ENCODE measurements at regions not wholly inside any gene's neighbourhood (a gene's known extent, or its start where the extent isn't known, plus 50 kb on each side); places are given as distances from the start of the nearest gene placed in this dataset.

DNA sequence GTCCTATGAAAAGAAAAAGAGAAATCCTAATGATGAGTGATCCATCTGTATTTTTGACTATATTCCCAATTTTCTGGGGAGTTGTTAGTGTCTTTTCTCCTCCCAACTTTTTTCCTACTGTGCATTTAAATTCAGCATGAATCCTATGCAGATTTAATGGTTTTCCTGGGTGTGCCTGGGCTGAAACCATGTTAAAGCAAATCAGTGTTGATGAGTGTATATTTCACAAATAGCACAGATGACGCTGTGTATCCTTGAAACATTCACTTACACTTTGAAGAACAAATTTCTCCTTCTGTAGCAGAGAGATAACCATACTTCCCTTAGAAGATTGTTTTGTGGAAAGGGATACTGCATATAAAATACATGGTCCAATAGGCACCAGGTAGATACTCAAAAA lies 114.3 kb downstream of the TRIB2 start:
- no peak for DNase-seq

- DNase-seq, result no peak
Measured at GRCh38 chr2:12834239-12834638, 117.5 kb downstream of the TRIB2 start.

DNA sequence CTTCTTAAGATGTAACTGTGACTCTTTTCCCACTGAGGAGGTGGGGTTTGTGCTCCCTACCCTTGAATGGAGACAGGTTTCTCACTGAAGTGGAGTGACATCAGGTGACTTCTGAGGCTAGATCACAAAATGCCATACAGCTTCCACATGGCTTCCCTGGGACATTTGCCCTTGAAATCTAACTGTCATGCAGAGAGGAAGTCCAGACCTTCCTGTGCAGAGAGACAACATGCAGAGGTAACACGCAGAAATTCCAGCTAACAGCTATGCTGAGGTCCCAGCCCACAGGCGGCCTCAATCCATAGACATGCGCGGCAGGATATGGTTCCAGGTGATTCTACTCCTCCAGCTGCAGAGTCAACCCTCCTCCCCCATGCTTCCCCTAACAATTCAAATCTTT lies 119.0 kb downstream of the TRIB2 start:
- DNase-seq, result no peak

DNA sequence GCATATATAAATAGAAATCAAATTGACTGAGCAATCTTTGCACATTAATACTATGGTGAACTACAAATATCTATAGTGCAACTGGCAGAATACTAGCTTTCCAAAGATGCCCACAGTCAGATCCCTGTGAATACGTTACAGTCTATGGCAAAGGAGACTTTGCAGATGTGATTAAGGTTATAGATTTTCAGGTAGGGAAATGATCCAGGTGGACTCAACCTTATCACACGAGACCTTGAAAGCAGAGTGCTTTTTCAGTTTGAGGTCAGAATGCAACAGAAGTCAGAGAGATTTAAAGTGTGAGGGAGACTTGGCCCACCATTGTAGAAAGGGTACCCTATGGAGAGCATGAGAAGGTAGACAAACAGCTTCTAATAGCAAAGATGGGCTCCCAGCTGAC lies 122.6 kb downstream of the TRIB2 start:
- no peak for DNase-seq

DNA sequence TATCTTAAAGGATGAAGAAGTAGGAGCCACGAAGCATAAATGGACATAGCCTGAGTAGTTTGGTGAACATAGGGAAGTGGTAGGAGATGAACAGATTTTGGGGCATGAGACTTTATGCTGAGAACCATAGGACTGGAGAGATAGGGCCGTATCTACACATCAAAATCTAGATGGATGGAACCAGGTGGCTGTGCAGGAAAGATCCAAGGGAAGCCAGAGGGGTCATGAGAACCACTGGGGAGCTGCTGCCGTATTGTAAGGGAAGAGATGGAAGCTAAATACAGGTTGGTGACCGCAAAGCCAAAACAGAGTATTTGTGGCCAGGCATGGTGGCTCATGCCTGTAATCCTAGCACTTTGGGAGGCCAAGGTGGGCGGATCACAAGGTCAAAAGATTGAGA lies 124.3 kb downstream of the TRIB2 start:
- no peak for DNase-seq

DNA sequence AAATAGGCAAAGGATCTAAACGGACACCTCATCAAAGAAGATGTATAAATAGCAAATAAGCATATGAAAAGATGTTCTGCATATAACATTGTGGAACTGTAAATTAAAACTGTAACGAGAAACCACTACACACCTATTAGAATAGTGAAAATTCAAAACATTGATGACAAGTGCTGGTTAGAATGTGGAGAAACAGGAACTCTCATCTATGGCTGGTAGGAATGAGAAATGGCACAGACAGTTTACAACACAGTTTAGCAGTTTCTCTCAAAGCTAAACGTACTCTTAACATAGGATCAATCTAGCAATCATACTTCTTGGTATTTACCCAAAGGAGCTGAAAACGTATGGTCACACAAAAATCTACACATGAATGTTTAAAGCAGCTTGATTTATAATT lies 126.2 kb downstream of the TRIB2 start:
- DNase-seq, result no peak

DNA sequence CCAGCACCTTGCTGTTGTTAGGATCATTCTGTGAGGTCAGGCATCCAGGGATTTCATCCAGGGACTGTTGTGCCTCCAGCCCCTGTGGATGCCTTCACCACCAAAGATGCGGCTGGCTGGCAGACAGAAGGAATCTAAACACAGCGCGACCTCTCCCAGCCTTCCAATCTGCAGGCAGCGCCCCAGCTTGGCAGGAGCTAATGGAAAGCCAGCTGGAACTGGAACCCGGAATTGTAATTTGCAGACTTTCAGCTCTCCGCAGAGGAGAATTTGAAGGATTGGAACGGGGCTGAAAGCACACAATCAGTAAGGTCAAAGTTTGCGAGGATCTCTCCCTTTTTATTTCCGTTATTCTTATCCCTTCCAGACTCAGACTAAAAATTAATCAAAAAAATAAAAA lies 127.8 kb downstream of the TRIB2 start:
- DNase-seq, result no peak

GRCh38 chr2:12847694-12848575 lies 131.2 kb downstream of the TRIB2 start:
- no peak for DNase-seq

DNA sequence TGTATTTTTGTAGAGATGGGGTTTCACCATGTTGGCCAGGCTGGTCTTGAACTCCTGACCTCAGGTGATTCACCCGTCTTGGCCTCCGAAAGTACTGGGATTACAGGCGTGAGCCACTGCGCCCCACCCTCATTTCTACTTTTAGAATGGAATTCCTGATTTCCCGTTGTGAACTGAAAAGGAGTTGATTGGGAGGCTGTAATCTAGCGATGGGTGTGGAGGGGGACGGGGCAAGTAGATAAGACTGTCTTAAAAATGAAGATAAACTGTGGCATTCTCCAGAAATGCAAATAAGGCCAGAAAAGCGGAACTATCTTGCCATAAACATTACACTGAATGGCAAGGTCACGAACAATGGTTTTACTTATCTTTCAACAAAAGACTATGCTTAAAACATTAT lies 135.4 kb downstream of the TRIB2 start:
- DNase-seq, result no peak

- DNase-seq, result no peak
Measured at GRCh38 chr2:12854001-12854530, 137.3 kb downstream of the TRIB2 start.

DNA sequence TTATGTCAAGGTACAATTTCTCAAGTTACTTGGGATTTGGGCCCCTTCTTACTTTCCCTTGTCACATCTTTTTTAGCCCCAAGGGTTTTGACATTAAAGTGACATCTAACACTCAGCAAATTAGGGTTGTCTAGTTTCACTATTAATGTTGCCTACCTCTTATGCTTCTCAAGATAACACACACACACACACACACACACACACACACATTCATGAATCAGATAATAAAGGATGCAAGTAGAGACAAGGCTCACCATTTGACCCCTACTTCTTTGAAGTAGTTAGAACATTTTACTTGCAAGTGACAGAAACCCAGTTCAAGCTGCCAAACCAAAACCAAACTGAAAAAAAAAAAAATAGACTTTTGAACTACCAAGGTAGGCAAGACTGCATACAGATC lies 138.8 kb downstream of the TRIB2 start:
- no peak for DNase-seq

DNA sequence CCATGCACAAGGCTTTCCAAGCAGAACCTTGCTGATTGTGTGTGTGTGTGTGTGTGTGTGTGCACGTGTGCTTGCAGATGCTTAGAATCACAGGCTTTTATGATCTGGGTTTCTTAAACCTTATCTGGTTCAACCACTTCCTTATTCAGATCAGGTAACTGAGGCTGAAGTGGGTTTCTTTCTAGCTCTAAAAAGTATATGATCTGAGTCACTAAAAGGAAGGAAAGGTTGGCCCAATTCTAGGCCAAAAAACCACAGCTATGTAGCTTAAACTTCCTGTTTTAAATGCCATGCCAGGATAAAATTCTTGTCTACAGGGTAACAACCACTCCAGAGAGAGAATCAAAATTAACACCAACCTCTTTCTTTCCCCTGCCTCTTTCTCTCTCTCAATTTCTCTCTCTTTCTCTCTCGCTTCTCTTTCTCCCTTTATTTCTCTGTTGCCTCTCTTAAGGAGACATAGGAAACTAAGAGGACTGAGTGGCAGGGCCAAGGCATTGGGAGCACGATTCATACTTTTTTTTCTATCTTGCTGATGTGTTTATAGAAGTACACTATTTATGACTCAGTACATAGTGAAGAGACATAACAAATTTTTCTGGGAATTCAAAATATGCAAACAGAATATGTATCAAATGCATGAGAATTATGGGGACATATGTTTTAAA lies 140.3 kb downstream of the TRIB2 start:
- DNase-seq, result peak in 1 of 2 donors; percentile 77

DNA sequence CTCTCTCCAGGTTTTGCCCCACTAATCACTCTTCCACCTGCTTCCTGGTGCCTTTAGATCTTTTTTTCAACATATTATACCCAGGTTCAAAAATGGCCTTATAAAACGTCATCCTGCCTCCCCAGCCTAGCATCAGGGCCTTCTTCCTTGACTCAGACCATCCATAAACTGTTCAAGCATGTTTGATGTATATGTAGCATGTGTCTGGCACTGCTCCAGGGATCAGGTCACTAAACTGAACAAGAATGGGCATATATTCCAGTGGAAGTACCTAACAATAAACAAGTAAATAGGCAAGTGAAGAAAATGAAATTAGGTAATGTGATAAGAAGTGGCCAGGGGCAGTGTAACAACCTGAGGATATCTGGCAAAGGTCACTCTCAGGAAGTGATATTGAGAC lies 141.2 kb downstream of the TRIB2 start:
- no peak for DNase-seq

- no peak for DNase-seq
Measured at GRCh38 chr2:12858786-12859185, 142.1 kb downstream of the TRIB2 start.

- no peak for DNase-seq
Measured at GRCh38 chr2:12861344-12861930, 144.7 kb downstream of the TRIB2 start.

DNA sequence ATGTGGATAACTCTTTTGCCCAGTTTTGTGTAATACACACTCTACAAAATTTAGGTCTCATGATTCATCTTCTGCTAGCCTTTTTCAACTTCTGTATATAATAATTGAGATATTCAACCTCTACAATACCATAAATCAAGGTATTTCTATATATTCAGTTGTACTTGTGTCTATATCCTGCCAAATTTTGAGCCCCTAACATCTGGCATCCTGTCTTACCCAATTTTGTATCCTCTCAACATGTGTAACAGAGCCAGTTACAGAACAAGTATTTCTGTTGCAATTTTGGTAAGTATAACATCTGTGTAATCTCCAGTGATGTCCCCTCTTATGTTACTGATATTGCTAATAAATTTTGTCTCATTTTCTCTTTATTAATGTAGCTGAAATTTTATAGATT lies 145.8 kb downstream of the TRIB2 start:
- no peak for DNase-seq

DNA sequence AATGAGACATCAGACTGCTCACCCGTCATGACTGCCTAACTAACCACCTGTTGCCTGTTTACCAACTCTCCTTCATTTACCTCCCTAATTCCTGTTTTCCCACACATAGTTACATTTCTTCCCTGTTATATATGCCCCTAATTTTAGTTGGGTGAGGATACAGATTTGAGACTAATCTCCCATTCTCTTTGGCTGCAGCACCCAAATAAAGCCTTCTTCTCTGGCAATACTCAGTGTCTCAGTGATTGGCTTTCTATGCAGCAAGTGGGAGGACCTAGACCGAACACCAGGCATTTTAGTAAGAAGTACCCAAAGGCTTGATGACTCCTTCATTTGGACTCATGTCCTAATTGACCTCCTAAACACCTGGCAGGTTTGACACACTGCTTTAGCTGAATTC lies 147.2 kb downstream of the TRIB2 start:
- no peak for DNase-seq

GRCh38 chr2:12867631-12868287 lies 151.0 kb downstream of the TRIB2 start:
- no peak for DNase-seq

- DNase-seq, result no peak
Measured at GRCh38 chr2:12870692-12871091, 154.0 kb downstream of the TRIB2 start.

- no peak for DNase-seq
Measured at GRCh38 chr2:12871694-12872315, 155.1 kb downstream of the TRIB2 start.

DNA sequence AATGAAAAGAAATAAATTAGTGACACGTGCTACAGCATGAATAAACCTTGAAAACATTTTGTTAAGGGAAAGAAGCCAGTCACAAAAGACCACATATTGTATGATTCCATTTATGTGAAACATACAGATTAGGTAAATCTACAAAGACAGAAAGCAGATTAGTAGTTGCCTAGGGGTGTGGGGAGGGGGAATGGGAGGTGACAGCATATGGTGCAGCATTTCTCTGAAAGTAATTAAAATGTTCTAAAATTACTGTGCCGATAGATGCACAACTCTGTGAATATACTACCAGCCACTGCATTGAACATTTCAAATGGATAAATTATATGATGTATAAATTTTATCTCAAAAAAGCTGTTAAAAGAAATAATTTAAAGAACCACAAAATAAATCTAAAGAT lies 161.0 kb downstream of the TRIB2 start:
- no peak for DNase-seq

GRCh38 chr2:12879649-12880048 lies 162.9 kb downstream of the TRIB2 start:
- no peak for DNase-seq

DNA sequence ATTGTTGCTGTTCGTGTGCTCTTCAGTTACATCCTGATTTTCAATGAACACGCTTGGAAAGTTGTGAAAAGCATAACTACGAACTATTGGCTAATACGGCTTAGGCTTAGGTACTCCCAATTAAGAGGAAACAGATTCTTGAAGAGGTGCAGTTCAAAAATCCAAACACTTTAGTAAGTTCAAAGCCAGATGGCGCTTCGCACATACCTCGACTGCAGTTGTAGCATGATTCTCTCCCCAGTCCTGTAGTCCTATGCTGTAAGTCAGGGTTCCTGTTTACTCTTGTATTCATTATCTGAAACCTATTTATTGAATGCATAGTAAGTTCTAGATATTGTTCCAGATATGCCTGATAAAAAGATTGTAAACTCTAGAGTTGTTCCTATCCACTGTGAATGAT lies 165.2 kb downstream of the TRIB2 start:
- no peak for DNase-seq

All from bone marrow (tissue), 2 donors.